ENCODE measurements at regions not wholly inside any gene's neighbourhood (a gene's known extent, or its start where the extent isn't known, plus 50 kb on each side); places are given as distances from the start of the nearest gene placed in this dataset.

DNA sequence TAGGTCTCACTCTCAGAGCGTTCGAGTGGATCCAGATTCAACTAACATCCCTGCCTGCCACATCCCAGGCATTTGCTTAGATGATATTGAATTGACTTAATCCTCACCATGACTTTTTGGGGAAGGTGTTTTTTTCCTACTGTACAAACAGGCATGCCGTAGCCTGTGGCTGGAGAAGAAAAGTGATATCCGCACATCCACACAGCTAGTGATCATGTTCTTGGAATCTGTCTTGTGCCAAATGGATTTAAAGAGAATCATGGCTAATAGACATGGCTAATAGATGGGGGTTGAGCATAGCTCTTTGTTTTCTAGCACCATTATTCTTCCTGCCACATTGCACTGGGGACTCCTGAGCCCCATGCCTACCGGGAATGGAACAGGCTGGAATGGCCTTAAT, 82.1 kb upstream of the THY1 start:
- TF ChIP-seq EZH2 (IDR thresholded peaks at IDR 0.05) (no peak), POLR2AphosphoS5 (IDR thresholded peaks at IDR 0.05; ENCODE audit: borderline replicate concordance, low read depth, low read length) (no peak), FOXP2 (optimal IDR thresholded peaks at IDR 0.05; ENCODE audit: control extremely low read depth, extremely low read length, insufficient read depth) (no peak)

Data from SK-N-MC (cell line).